OCI-LY7 (cell line): ENCODE measurements at regions not wholly inside any gene's neighbourhood (a gene's known extent, or its start where the extent isn't known, plus 50 kb on each side); places are given as distances from the start of the nearest gene placed in this dataset.

Experiments
- BruUV-seq: library from RNA; stranded (reverse); fragments of 400-500 nt; replicated peaks from 2 replicates; lab custom pipeline; 2021; lab: Mats Ljungman, UMichigan
- CTCF ChIA-PET: fragments of 300-600 bp; sonication (Branson Sonifier 250); formaldehyde crosslinking; loops from one replicate; lab custom pipeline; 2022; ENCODE audit warnings: antibody characterized with exemption; ENCODE audit not compliant: unreplicated experiment; lab: Charles Lee
- POLR2A ChIA-PET: fragments of 300-600 bp; sonication (Branson Sonifier 250); formaldehyde crosslinking; loops from one replicate; lab custom pipeline; 2022; ENCODE audit warnings: antibody characterized with exemption; lab: Charles Lee
- DNase-seq: peaks from one replicate; pipeline ENCODE4 v3.0.0-alpha.2; 2015; ENCODE audit warnings: low spot score
- H2AFZ ChIP-seq: fragments of 200-600 bp; sonication (generic), shearing (Covaris generic); 2 replicates; pipeline ENCODE4 v1.6.1; 2014; ENCODE audit warnings: mild to moderate bottlenecking, antibody characterized with exemption, low read length, moderate library complexity
- H3K27ac ChIP-seq: fragments of 200-600 bp; sonication (generic); 2 replicates; pipeline ENCODE4 v1.5.1; 2014; ENCODE audit warnings: mixed run types, low read depth, mild to moderate bottlenecking, moderate library complexity, low read length, inconsistent platforms; ENCODE audit not compliant: poor library complexity, severe bottlenecking
- H3K36me3 ChIP-seq: fragments of 200-600 bp; sonication (generic); 2 replicates; pipeline ENCODE4 v1.6.1; 2014; ENCODE audit warnings: mild to moderate bottlenecking, antibody characterized with exemption, low read length, moderate library complexity, mixed read lengths; ENCODE audit not compliant: insufficient read depth
- H3K4me1 ChIP-seq: fragments of 200-600 bp; sonication (generic); 2 replicates; pipeline ENCODE4 v1.5.1; 2014; ENCODE audit warnings: mild to moderate bottlenecking, low read length; ENCODE audit not compliant: insufficient read depth, poor library complexity, severe bottlenecking
- H3K4me2 ChIP-seq: fragments of 200-600 bp; sonication (generic); 2 replicates; pipeline ENCODE4 v1.6.1; 2014; ENCODE audit warnings: mild to moderate bottlenecking, low read length
- H3K4me3 ChIP-seq: fragments of 200-600 bp; sonication (generic); 2 replicates; pipeline ENCODE4 v1.5.1; 2014; ENCODE audit warnings: mild to moderate bottlenecking, low read depth, low read length; ENCODE audit not compliant: poor library complexity, severe bottlenecking
- H3K79me2 ChIP-seq: fragments of 200-600 bp; sonication (generic); 2 replicates; pipeline ENCODE4 v1.6.1; 2016; ENCODE audit warnings: low read depth, mild to moderate bottlenecking, low read length, moderate library complexity, mixed read lengths; ENCODE audit not compliant: insufficient read depth
- H3K9me2 ChIP-seq: fragments of 200-600 bp; sonication (generic); 2 replicates; pipeline ENCODE4 v1.6.1; 2016; ENCODE audit warnings: mild to moderate bottlenecking, low read length, mixed read lengths; ENCODE audit not compliant: insufficient read depth
- H3K9me3 ChIP-seq: fragments of 200-600 bp; sonication (generic); 2 replicates; pipeline ENCODE4 v1.6.1; 2014; ENCODE audit warnings: mild to moderate bottlenecking, mixed run types, low read length, mixed read lengths
- H4K20me1 ChIP-seq: fragments of 200-600 bp; sonication (generic); 2 replicates; pipeline ENCODE4 v1.6.1; 2014; ENCODE audit warnings: mild to moderate bottlenecking, antibody characterized with exemption, low read length, moderate library complexity, mixed read lengths; ENCODE audit not compliant: insufficient read depth
- CTCF ChIP-seq: fragments of 200-600 bp; sonication (generic); conservative IDR thresholded peaks from 2 replicates; pipeline ENCODE4 v1.5.1; 2014; ENCODE audit warnings: mild to moderate bottlenecking, antibody characterized with exemption, low read length, moderate library complexity, mixed read lengths
- EZH2phosphoT487 ChIP-seq: fragments of 200-600 bp; sonication (generic); IDR thresholded peaks from 2 replicates; pipeline ENCODE4 v1.6.1; 2018; ENCODE audit warnings: low read depth, borderline replicate concordance, mild to moderate bottlenecking, mixed run types, antibody characterized with exemption, low read length, moderate library complexity, mixed read lengths
- intact Hi-C: fragments of 100-400 bp; cut with micrococcal nuclease; formaldehyde crosslinking; loops from one replicate; pipeline ENCODE4 v1.10.0; 2022; ENCODE audit not compliant: unreplicated experiment

GRCh38 chr11:34001557-34002064 lies 49.9 kb upstream of the CAPRIN1 start:
- DNase-seq = no peak
- ChIA-PET CTCF (no interaction called here), POLR2A (interaction anchor here (0.6 to 1.1 kb wide), 5 partner anchors 10 to 1192 kb away, joined by 3 to 4 read pairs (median 3); no protein-coding TSS in a partner anchor)
- no peak overlapping the region for H2AFZ ChIP-seq
- no peak overlapping the region for H3K27ac ChIP-seq
- H3K9me2 ChIP-seq = no peaks in the 10 kb centered on the region
- intact Hi-C loops = no loop called here
- no peaks in the 10 kb centered on the region for H4K20me1 ChIP-seq
- H3K4me3 ChIP-seq = no peak overlapping the region
- no peaks in the 10 kb centered on the region for H3K36me3 ChIP-seq
- no TSS peak for BruUV-seq
- TF ChIP-seq CTCF = no peak
- H3K4me2 ChIP-seq = no peak overlapping the region
- no peaks in the 10 kb centered on the region for H3K79me2 ChIP-seq
- peaks cover 9% of the 10 kb centered on the region for H3K4me1 ChIP-seq
- H3K9me3 ChIP-seq = no peaks in the 10 kb centered on the region

- BruUV-seq = no TSS peak
- no peaks in the 10 kb centered on the region for H3K9me2 ChIP-seq
- no peak overlapping the region for H3K4me3 ChIP-seq
- no peaks in the 10 kb centered on the region for H3K9me3 ChIP-seq
- POLR2A ChIA-PET = interaction anchor here (0.6 to 0.8 kb wide), 3 partner anchors 39 to 410 kb away, joined by 3 read pairs; no protein-coding TSS in a partner anchor
- no peak for TF ChIP-seq CTCF
- no peak for TF ChIP-seq EZH2phosphoT487
- no peak overlapping the region for H3K4me2 ChIP-seq
- peaks cover 9% of the 10 kb centered on the region for H3K4me1 ChIP-seq
- H3K36me3 ChIP-seq = no peaks in the 10 kb centered on the region
- H3K27ac ChIP-seq = no peak overlapping the region
- H3K79me2 ChIP-seq = no peaks in the 10 kb centered on the region
- H4K20me1 ChIP-seq = no peaks in the 10 kb centered on the region
- no peak overlapping the region for H2AFZ ChIP-seq
- no peak for DNase-seq
- CTCF ChIA-PET = no interaction called here
- intact Hi-C loops = loop anchor here (5.0 kb wide), 3 partner anchors 108 to 173 kb away; partner anchors contain the start of gene NAT10
Measured at GRCh38 chr11:33999393-33999792, 52.1 kb upstream of the CAPRIN1 start.

GRCh38 chr11:33997584-33998251 lies 53.8 kb upstream of the CAPRIN1 start:
- H3K36me3 ChIP-seq = no peaks in the 10 kb centered on the region
- no peaks in the 10 kb centered on the region for H3K9me2 ChIP-seq
- TF ChIP-seq CTCF = no peak
- no peak for TF ChIP-seq EZH2phosphoT487
- peak overlapping the region; percentile 20; the same call in 1 of the 2 replicates for H2AFZ ChIP-seq
- no peaks in the 10 kb centered on the region for H3K9me3 ChIP-seq
- intact Hi-C loops = loop anchor here (1.0 to 5.0 kb wide), 5 partner anchors 55 to 362 kb away; partner anchors contain the start of gene NAT10
- H3K4me3 ChIP-seq = no peak overlapping the region
- no peaks in the 10 kb centered on the region for H3K79me2 ChIP-seq
- no peak for DNase-seq
- CTCF ChIA-PET = no interaction called here
- no peak overlapping the region for H3K27ac ChIP-seq
- POLR2A ChIA-PET = interaction anchor here (0.6 to 1.8 kb wide), 4 partner anchors 10 to 136 kb away, joined by 3 to 4 read pairs (median 4); no protein-coding TSS in a partner anchor
- no peaks in the 10 kb centered on the region for H4K20me1 ChIP-seq
- BruUV-seq = no TSS peak
- peak overlapping the region; percentile 46 for H3K4me2 ChIP-seq
- H3K4me1 ChIP-seq = peaks cover 9% of the 10 kb centered on the region
